Large intestine (tissue), 3 donors: ENCODE measurements at regions not wholly inside any gene's neighbourhood (a gene's known extent, or its start where the extent isn't known, plus 50 kb on each side); places are given as distances from the start of the nearest gene placed in this dataset.
"Not testable (repeated sequence)": the region's sequence is repeated elsewhere in the genome, so short reads cannot be mapped to it uniquely, and the experiment has no call there.

Experiments used
- DNase-seq, 2 donors: peaks; one replicate each; pipeline versions ENCODE4 v3.0.0 to v3.0.0-alpha.2; 2013
- H3K27ac ChIP-seq: one replicate; pipeline ENCODE4 v1.5.1; 2013; ENCODE audit warnings: low read length
- H3K27me3 ChIP-seq: 2 replicates; pipeline ENCODE4 v1.6.1; 2013; ENCODE audit warnings: low read length; ENCODE audit not compliant: control insufficient read depth, insufficient read depth
- H3K36me3 ChIP-seq: 2 replicates; pipeline ENCODE4 v1.6.1; 2013; ENCODE audit warnings: low read length; ENCODE audit not compliant: control insufficient read depth, insufficient read depth
- H3K4me1 ChIP-seq: one replicate; pipeline ENCODE4 v1.6.1; 2013; ENCODE audit warnings: low read length; ENCODE audit not compliant: control insufficient read depth, insufficient read depth
- H3K4me3 ChIP-seq: one replicate; pipeline ENCODE4 v1.5.1; 2013; ENCODE audit warnings: low read length
- H3K9me3 ChIP-seq: one replicate; pipeline ENCODE4 v1.6.1; 2013; ENCODE audit warnings: mild to moderate bottlenecking, low read depth, low read length, moderate library complexity; ENCODE audit not compliant: control insufficient read depth
- WGBS: methylation state at CpG from one replicate; pipeline ENCODE4 v1.1.5; 2013; ENCODE audit warnings: low lambda C conversion rate; ENCODE audit not compliant: insufficient coverage; 5-methylcytosine and 5-hydroxymethylcytosine counted together

- Histone ChIP-seq H3K36me3 (no peaks in the 10 kb centered on the region), H3K9me3 (no peaks in the 10 kb centered on the region), H3K4me3 (no peak overlapping the region), H3K4me1 (no peaks in the 10 kb centered on the region), H3K27me3 (no peaks in the 10 kb centered on the region), H3K27ac (no peak overlapping the region)
- WGBS, result 100% methylated on average over 1 of the region's 3 CpGs
- no peak for DNase-seq
These were observed 589.5 kb downstream of the CENPC start for GRCh38 chr4:66955784-66956183.

- WGBS, result 80% methylated on average over 1 of the region's 1 CpG
- H3K36me3 ChIP-seq, result no peaks in the 10 kb centered on the region
- no peak for DNase-seq
- no peaks in the 10 kb centered on the region for H3K9me3 ChIP-seq
- no peak overlapping the region for H3K27ac ChIP-seq
- H3K4me1 ChIP-seq, result no peaks in the 10 kb centered on the region
- H3K4me3 ChIP-seq, result no peak overlapping the region
- no peaks in the 10 kb centered on the region for H3K27me3 ChIP-seq
These were observed 595.9 kb downstream of the CENPC start for GRCh38 chr4:66949419-66949818.

GRCh38 chr4:66946761-66947160, 598.5 kb downstream of the CENPC start:
- Histone ChIP-seq H3K4me1 (no peaks in the 10 kb centered on the region), H3K27ac (no peak overlapping the region), H3K36me3 (no peaks in the 10 kb centered on the region), H3K4me3 (no peak overlapping the region), H3K9me3 (no peaks in the 10 kb centered on the region), H3K27me3 (no peaks in the 10 kb centered on the region)
- no CpG with 5 or more reads among the region's 1 CpG for WGBS
- DNase-seq, result no peak

- no peaks in the 10 kb centered on the region for H3K4me1 ChIP-seq
- no peaks in the 10 kb centered on the region for H3K36me3 ChIP-seq
- H3K27ac ChIP-seq, result no peak overlapping the region
- WGBS, result no CpG with 5 or more reads among the region's 4 CpGs
- no peaks in the 10 kb centered on the region for H3K9me3 ChIP-seq
- DNase-seq, result no peak
- H3K4me3 ChIP-seq, result no peak overlapping the region
- no peaks in the 10 kb centered on the region for H3K27me3 ChIP-seq
These were observed 602.2 kb downstream of the CENPC start for GRCh38 chr4:66943112-66943511.

- H3K27ac ChIP-seq, H3K27me3 ChIP-seq, H3K4me1 ChIP-seq, H3K4me3 ChIP-seq, H3K9me3 ChIP-seq, DNase-seq, H3K36me3 ChIP-seq: not testable (repeated sequence)
- 94% methylated on average over 3 of the region's 3 CpGs for WGBS
These were observed 613.3 kb downstream of the CENPC start for GRCh38 chr4:66931981-66932380.

- no peaks in the 10 kb centered on the region for H3K27me3 ChIP-seq
- DNase-seq, result no peak
- H3K9me3 ChIP-seq, result no peaks in the 10 kb centered on the region
- H3K27ac ChIP-seq, result no peak overlapping the region
- no peaks in the 10 kb centered on the region for H3K4me1 ChIP-seq
- no peak overlapping the region for H3K4me3 ChIP-seq
- H3K36me3 ChIP-seq, result no peaks in the 10 kb centered on the region
These were observed 615.1 kb downstream of the CENPC start for GRCh38 chr4:66930206-66930605.

GRCh38 chr4:66929748-66930147, 615.6 kb downstream of the CENPC start:
- no peaks in the 10 kb centered on the region for H3K4me1 ChIP-seq
- DNase-seq, result no peak
- WGBS, result no CpG with 5 or more reads among the region's 1 CpG
- no peaks in the 10 kb centered on the region for H3K27me3 ChIP-seq
- H3K36me3 ChIP-seq, result no peaks in the 10 kb centered on the region
- no peak overlapping the region for H3K4me3 ChIP-seq
- no peak overlapping the region for H3K27ac ChIP-seq
- H3K9me3 ChIP-seq, result no peaks in the 10 kb centered on the region

- not testable (repeated sequence) for H3K4me1 ChIP-seq, H3K9me3 ChIP-seq, H3K27me3 ChIP-seq, H3K4me3 ChIP-seq, DNase-seq, H3K27ac ChIP-seq, H3K36me3 ChIP-seq
These were observed 616.4 kb downstream of the CENPC start for GRCh38 chr4:66928881-66929280.

GRCh38 chr4:66927937-66928336, 617.4 kb downstream of the CENPC start:
- no peak for DNase-seq
- no peaks in the 10 kb centered on the region for H3K9me3 ChIP-seq
- H3K27ac ChIP-seq, result no peak overlapping the region
- no peaks in the 10 kb centered on the region for H3K36me3 ChIP-seq
- H3K4me3 ChIP-seq, result no peak overlapping the region
- WGBS, result no CpG with 5 or more reads among the region's 3 CpGs
- H3K27me3 ChIP-seq, result no peaks in the 10 kb centered on the region
- no peaks in the 10 kb centered on the region for H3K4me1 ChIP-seq

GRCh38 chr4:66926687-66927086, 618.6 kb downstream of the CENPC start:
- Histone ChIP-seq H3K4me3 (no peak overlapping the region), H3K27me3 (no peaks in the 10 kb centered on the region), H3K27ac (no peak overlapping the region), H3K9me3 (no peaks in the 10 kb centered on the region), H3K36me3 (no peaks in the 10 kb centered on the region), H3K4me1 (no peaks in the 10 kb centered on the region)
- DNase-seq, result no peak
- WGBS, result 80% methylated on average over 1 of the region's 3 CpGs

- Histone ChIP-seq H3K9me3 (no peaks in the 10 kb centered on the region), H3K4me3 (no peak overlapping the region), H3K27me3 (no peaks in the 10 kb centered on the region), H3K27ac (no peak overlapping the region), H3K4me1 (no peaks in the 10 kb centered on the region), H3K36me3 (no peaks in the 10 kb centered on the region)
- DNase-seq, result no peak
These were observed 622.0 kb downstream of the CENPC start for GRCh38 chr4:66923081-66923865.
